Naive thymus-derived CD4-positive, alpha-beta T cell (primary cell): ENCODE measurements at regions not wholly inside any gene's neighbourhood (a gene's known extent, or its start where the extent isn't known, plus 50 kb on each side); places are given as distances from the start of the nearest gene placed in this dataset. TPM values are rescaled to one million over a fixed set of nuclear protein-coding genes. Genes with fewer than 3 reads are reported as not detected.

ENCODE experiments used
- ATAC-seq: fragments of 150-1000 bp; cut with Tn5 transposase; 2 replicates; pipeline ENCODE4 v1.10.0; 2021; ENCODE audit warnings: mild to moderate bottlenecking, moderate library complexity
- CTCF ChIA-PET: fragments of 350-600 bp; sonication (Branson Sonifier 250); formaldehyde crosslinking; loops from one replicate; lab custom pipeline; 2021; ENCODE audit warnings: antibody characterized with exemption; lab: Charles Lee
- POLR2A ChIA-PET: fragments of 350-600 bp; sonication (Branson Sonifier 250); formaldehyde crosslinking; loops from one replicate; lab custom pipeline; 2021; ENCODE audit warnings: antibody characterized with exemption, inconsistent platforms; lab: Charles Lee
- DNase-seq, 9 donors: peaks; one replicate each; pipeline versions ENCODE4 v3.0.0 to v3.0.0-alpha.2; 2020 to 2022; ENCODE audit warnings: mixed read lengths in 1 of 9
- H3K27ac ChIP-seq: one replicate; pipeline ENCODE4 v1.7.0; 2013; ENCODE audit warnings: mild to moderate bottlenecking, low read depth, low read length, moderate library complexity
- H3K27me3 ChIP-seq, 2 donors: one replicate each; pipeline ENCODE4 v1.7.0; 2013; ENCODE audit warnings: low read length in 2 of 2, mild to moderate bottlenecking in 2 of 2, moderate library complexity in 2 of 2; ENCODE audit not compliant: control insufficient read depth in 2 of 2, insufficient read depth in 2 of 2
- H3K36me3 ChIP-seq, 3 experiments: 1 replicate in 2 of 3; 2 replicates in 1 of 3; pipeline ENCODE4 v1.7.0; 2013; ENCODE audit warnings: low read length in 3 of 3, mild to moderate bottlenecking in 3 of 3, moderate library complexity in 1 of 3; ENCODE audit not compliant: insufficient read depth in 3 of 3, control insufficient read depth in 2 of 3
- H3K4me1 ChIP-seq, 2 donors: one replicate each; pipeline ENCODE4 v1.7.0; 2013; ENCODE audit warnings: low read length in 2 of 2, mild to moderate bottlenecking in 2 of 2, moderate library complexity in 1 of 2; ENCODE audit not compliant: control insufficient read depth in 2 of 2, insufficient read depth in 2 of 2
- H3K4me3 ChIP-seq: 2 replicates; pipeline ENCODE4 v1.7.0; 2013; ENCODE audit warnings: mild to moderate bottlenecking, low read length
- H3K9me3 ChIP-seq, 3 experiments: 1 replicate in 2 of 3; 2 replicates in 1 of 3; pipeline ENCODE4 v1.7.0; 2013; ENCODE audit warnings: low read length in 3 of 3; ENCODE audit not compliant: control insufficient read depth in 2 of 3
- H3K27ac Mint-ChIP-seq, 9 donors: one replicate each; pipeline ENCODE4 v1.8.0; 2020 to 2022; ENCODE audit warnings: mixed read lengths in 9 of 9, mild to moderate bottlenecking in 8 of 9, moderate library complexity in 5 of 9, inconsistent platforms in 2 of 9
- H3K27me3 Mint-ChIP-seq, 5 donors: one replicate each; pipeline ENCODE4 v1.8.0; 2021 to 2022; ENCODE audit warnings: mixed read lengths in 5 of 5, mild to moderate bottlenecking in 1 of 5
- H3K36me3 Mint-ChIP-seq, 5 donors: one replicate each; pipeline ENCODE4 v1.8.0; 2020 to 2022; ENCODE audit warnings: mixed read lengths in 5 of 5, mild to moderate bottlenecking in 3 of 5, inconsistent platforms in 1 of 5
- H3K4me1 Mint-ChIP-seq, 7 donors: one replicate each; pipeline ENCODE4 v1.8.0; 2020 to 2022; ENCODE audit warnings: mixed read lengths in 7 of 7, mild to moderate bottlenecking in 3 of 7, inconsistent platforms in 1 of 7
- H3K4me3 Mint-ChIP-seq, 10 donors: one replicate each; pipeline ENCODE4 v1.8.0; 2020 to 2022; ENCODE audit warnings: mild to moderate bottlenecking in 10 of 10, mixed read lengths in 10 of 10, moderate library complexity in 6 of 10, inconsistent platforms in 2 of 10
- H3K9me3 Mint-ChIP-seq, 11 donors: one replicate each; pipeline ENCODE4 v1.8.0; 2020 to 2022; ENCODE audit warnings: mixed read lengths in 11 of 11, mild to moderate bottlenecking in 4 of 11, inconsistent platforms in 1 of 11, moderate library complexity in 1 of 11
- intact Hi-C, 2 donors: fragments of 100-400 bp; cut with micrococcal nuclease; formaldehyde crosslinking; loops; one replicate each; pipeline ENCODE4 v1.15.1; 2023
- microRNA-seq: library from miRNA; unstranded; fragments of <30 nt; microRNA quantifications from one replicate; pipeline ENCODE4 v1.2.0, GENCODE V29; 2022; ENCODE audit warnings: borderline microRNAs expressed

DNA sequence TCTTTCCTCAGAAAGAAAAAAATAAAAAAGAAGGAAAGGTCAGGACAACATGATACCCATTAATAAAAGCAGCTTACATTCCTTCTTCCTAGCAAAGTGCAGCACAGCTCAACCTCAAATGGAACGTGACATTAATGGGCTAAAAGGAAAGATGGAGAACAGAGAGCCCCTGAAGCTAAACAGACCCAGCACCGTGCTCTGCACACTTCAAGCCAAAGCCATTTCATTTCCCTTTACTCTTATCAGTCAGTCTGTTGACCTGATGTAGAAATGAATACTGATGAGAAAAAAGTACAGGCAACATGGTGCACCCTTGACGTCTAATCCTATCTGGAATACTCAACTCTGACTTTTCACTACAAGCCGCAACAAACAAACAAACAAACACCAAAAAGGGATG is 57.7 kb upstream of the EDNRA start:
- H3K36me3 Mint-ChIP-seq, result no peaks in the 10 kb centered on the region
- Histone ChIP-seq H3K9me3 (no peaks in the 10 kb centered on the region), H3K27ac (no peak overlapping the region), H3K4me1 (no peaks in the 10 kb centered on the region), H3K36me3 (no peaks in the 10 kb centered on the region), H3K4me3 (no peak overlapping the region), H3K27me3 (no peaks in the 10 kb centered on the region)
- H3K4me3 Mint-ChIP-seq, result no peak overlapping the region
- peaks cover 0 to 4% (median 0%) of the 10 kb centered on the region in 5 donors for H3K27me3 Mint-ChIP-seq
- peaks cover 0 to 14% (median 3%) of the 10 kb centered on the region in 11 donors for H3K9me3 Mint-ChIP-seq
- ChIA-PET CTCF (no interaction called here), POLR2A (no interaction called here)
- no peak overlapping the region for H3K27ac Mint-ChIP-seq
- ATAC-seq (no peak), DNase-seq (no peak)
- intact Hi-C loops, result no loop called here
- no peaks in the 10 kb centered on the region for H3K4me1 Mint-ChIP-seq

DNA sequence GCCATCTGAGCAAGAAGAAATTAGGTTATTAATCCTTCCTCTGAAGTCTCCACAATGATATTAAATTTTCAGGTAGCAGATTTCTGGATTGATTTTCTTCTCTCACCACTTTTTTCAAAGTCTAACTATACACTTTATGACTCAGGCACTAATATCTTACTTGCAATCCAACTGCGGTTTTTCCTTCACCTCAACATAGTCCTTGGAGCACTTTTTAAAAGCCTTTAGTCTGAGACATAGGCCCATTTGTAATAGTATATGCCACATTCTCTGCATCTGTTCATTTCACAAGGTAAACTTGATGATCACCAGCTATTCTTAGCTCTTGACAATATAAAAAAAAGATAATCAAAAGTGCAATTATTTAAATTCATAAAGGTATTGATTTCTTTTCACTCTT is 55.9 kb upstream of the EDNRA start:
- H3K9me3 ChIP-seq, result no peaks in the 10 kb centered on the region
- H3K27me3 ChIP-seq, result no peaks in the 10 kb centered on the region
- Mint-ChIP-seq H3K27me3 (peaks cover 0 to 4% (median 0%) of the 10 kb centered on the region in 5 donors), H3K36me3 (no peaks in the 10 kb centered on the region), H3K4me1 (no peaks in the 10 kb centered on the region), H3K9me3 (peaks cover 0 to 11% (median 2%) of the 10 kb centered on the region in 11 donors), H3K27ac (no peak overlapping the region), H3K4me3 (no peak overlapping the region)
- H3K4me1 ChIP-seq, result no peaks in the 10 kb centered on the region
- no peaks in the 10 kb centered on the region for H3K36me3 ChIP-seq
- H3K27ac ChIP-seq, result no peak overlapping the region
- DNase-seq (no peak), ATAC-seq (no peak)
- ChIA-PET POLR2A (no interaction called here), CTCF (no interaction called here)
- intact Hi-C loops, result no loop called here
- H3K4me3 ChIP-seq, result no peak overlapping the region

DNA sequence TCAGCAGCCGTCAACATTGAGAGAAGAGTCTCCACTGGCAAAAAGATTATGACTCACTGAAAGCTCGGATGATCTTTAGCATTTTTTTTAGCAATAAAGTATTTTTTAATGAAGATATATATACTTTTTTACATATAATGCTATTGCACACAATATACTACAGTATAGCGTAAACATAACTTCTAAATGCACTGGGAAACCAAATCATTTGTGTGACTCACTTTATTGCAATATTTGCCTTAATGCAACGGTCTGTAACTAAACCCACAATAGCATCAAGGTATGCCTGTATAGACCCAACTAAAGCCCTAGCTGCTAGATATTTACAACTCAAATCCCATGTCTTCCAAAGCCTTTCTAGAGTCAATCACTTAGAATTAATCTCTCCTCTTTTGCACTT is 52.3 kb upstream of the EDNRA start:
- peaks cover 0 to 21% (median 7%) of the 10 kb centered on the region in 11 donors for H3K9me3 Mint-ChIP-seq
- Histone ChIP-seq H3K36me3 (no peaks in the 10 kb centered on the region), H3K27ac (no peak overlapping the region), H3K9me3 (no peaks in the 10 kb centered on the region), H3K27me3 (no peaks in the 10 kb centered on the region), H3K4me3 (no peak overlapping the region), H3K4me1 (no peaks in the 10 kb centered on the region)
- peaks cover 0 to 6% (median 0%) of the 10 kb centered on the region in 5 donors for H3K27me3 Mint-ChIP-seq
- H3K4me3 Mint-ChIP-seq, result no peak overlapping the region
- no peak overlapping the region for H3K27ac Mint-ChIP-seq
- ChIA-PET POLR2A (no interaction called here), CTCF (no interaction called here)
- no peak for DNase-seq
- H3K4me1 Mint-ChIP-seq, result no peaks in the 10 kb centered on the region
- intact Hi-C loops, result no loop called here
- no peak for ATAC-seq
- no peaks in the 10 kb centered on the region for H3K36me3 Mint-ChIP-seq

GRCh38 chr4:147430111-147430510 is 50.8 kb upstream of the EDNRA start:
- ATAC-seq, result no peak
- POLR2A ChIA-PET, result no interaction called here
- CTCF ChIA-PET, result no interaction called here
- DNase-seq, result no peak
- Histone ChIP-seq H3K4me3 (no peak overlapping the region), H3K27ac (no peak overlapping the region), H3K27me3 (no peaks in the 10 kb centered on the region), H3K4me1 (no peaks in the 10 kb centered on the region), H3K9me3 (no peaks in the 10 kb centered on the region), H3K36me3 (no peaks in the 10 kb centered on the region)
- no peak overlapping the region for H3K27ac Mint-ChIP-seq
- peaks cover 0 to 6% (median 0%) of the 10 kb centered on the region in 5 donors for H3K27me3 Mint-ChIP-seq
- no peaks in the 10 kb centered on the region for H3K4me1 Mint-ChIP-seq
- peaks cover 0 to 25% (median 9%) of the 10 kb centered on the region in 11 donors for H3K9me3 Mint-ChIP-seq
- no peak overlapping the region for H3K4me3 Mint-ChIP-seq
- H3K36me3 Mint-ChIP-seq, result no peaks in the 10 kb centered on the region
- intact Hi-C loops, result no loop called here

Small RNAs in the stretch of these regions (microRNA-seq; reads per million reads assigned to microRNA genes)
- not detected for gene MIR548G
